H9 (cell line): ENCODE measurements at regions not wholly inside any gene's neighbourhood (a gene's known extent, or its start where the extent isn't known, plus 50 kb on each side); places are given as distances from the start of the nearest gene placed in this dataset.

Source experiments
- DNase-seq: peaks from one replicate; pipeline ENCODE4 v3.0.0-alpha.2; 2017
- H2AFZ ChIP-seq: one replicate; pipeline ENCODE4 v1.6.1; 2013; ENCODE audit warnings: mild to moderate bottlenecking, low read length, control low read depth, moderate library complexity
- H2AK5ac ChIP-seq: 2 replicates; pipeline ENCODE4 v1.6.1; 2013; ENCODE audit warnings: low read length, control low read depth, mixed read lengths; ENCODE audit not compliant: insufficient read length
- H2BK120ac ChIP-seq: one replicate; pipeline ENCODE4 v1.6.1; 2013; ENCODE audit warnings: low read depth, mild to moderate bottlenecking, low read length, control low read depth, inconsistent platforms; ENCODE audit not compliant: poor library complexity, severe bottlenecking
- H2BK12ac ChIP-seq: 2 replicates; pipeline ENCODE4 v1.6.1; 2013; ENCODE audit warnings: low read length, control low read depth, mixed read lengths, low read depth; ENCODE audit not compliant: insufficient read length
- H2BK15ac ChIP-seq: 2 replicates; pipeline ENCODE4 v1.6.1; 2013; ENCODE audit warnings: low read depth, low read length, control low read depth
- H2BK20ac ChIP-seq: one replicate; pipeline ENCODE4 v1.6.1; 2013; ENCODE audit warnings: low read depth, mild to moderate bottlenecking, low read length, control low read depth, inconsistent platforms; ENCODE audit not compliant: poor library complexity, severe bottlenecking
- H2BK5ac ChIP-seq: 2 replicates; pipeline ENCODE4 v1.6.1; 2013; ENCODE audit warnings: low read length, control low read depth, mixed read lengths; ENCODE audit not compliant: insufficient read length
- H3K14ac ChIP-seq: 2 replicates; pipeline ENCODE4 v1.6.1; 2013; ENCODE audit warnings: low read length, control low read depth; ENCODE audit not compliant: insufficient read depth
- H3K18ac ChIP-seq: 2 replicates; pipeline ENCODE4 v1.6.1; 2013; ENCODE audit warnings: low read depth, mild to moderate bottlenecking, mixed read lengths, low read length, control low read depth; ENCODE audit not compliant: insufficient read length
- H3K23ac ChIP-seq: 2 replicates; pipeline ENCODE4 v1.6.1; 2013; ENCODE audit warnings: low read length, control low read depth, mixed read lengths, low read depth; ENCODE audit not compliant: insufficient read length
- H3K23me2 ChIP-seq: 2 replicates; pipeline ENCODE4 v1.6.1; 2013; ENCODE audit warnings: low read depth, mild to moderate bottlenecking, mixed read lengths, low read length, control low read depth; ENCODE audit not compliant: insufficient read length, poor library complexity, severe bottlenecking
- H3K27ac ChIP-seq: 2 replicates; pipeline ENCODE4 v1.5.1; 2013; ENCODE audit warnings: low read length, control low read depth, mixed read lengths, low read depth; ENCODE audit not compliant: insufficient read length
- H3K27me3 ChIP-seq: 2 replicates; pipeline ENCODE4 v1.6.1; 2013; ENCODE audit warnings: low read length, control low read depth, inconsistent platforms; ENCODE audit not compliant: insufficient read depth
- H3K4ac ChIP-seq: 2 replicates; pipeline ENCODE4 v1.6.1; 2013; ENCODE audit warnings: low read depth, mild to moderate bottlenecking, control low read depth, inconsistent platforms, low read length, moderate library complexity
- H3K4me1 ChIP-seq: 2 replicates; pipeline ENCODE4 v1.6.1; 2013; ENCODE audit warnings: low read length, control low read depth, inconsistent platforms; ENCODE audit not compliant: insufficient read depth
- H3K4me2 ChIP-seq: 2 replicates; pipeline ENCODE4 v1.6.1; 2013; ENCODE audit warnings: low read length, control low read depth, mixed read lengths; ENCODE audit not compliant: insufficient read length, insufficient read depth
- H3K56ac ChIP-seq: 2 replicates; pipeline ENCODE4 v1.6.1; 2013; ENCODE audit warnings: low read depth, mild to moderate bottlenecking, mixed read lengths, low read length, control low read depth; ENCODE audit not compliant: insufficient read length
- H3K79me1 ChIP-seq: 2 replicates; pipeline ENCODE4 v1.6.1; 2013; ENCODE audit warnings: low read depth, mild to moderate bottlenecking, moderate library complexity, low read length, control low read depth, inconsistent platforms; ENCODE audit not compliant: insufficient read depth, poor library complexity, severe bottlenecking
- H3K79me2 ChIP-seq: 2 replicates; pipeline ENCODE4 v1.6.1; 2013; ENCODE audit warnings: low read length, control low read depth, inconsistent platforms; ENCODE audit not compliant: insufficient read depth
- H3K9ac ChIP-seq: 2 replicates; pipeline ENCODE4 v1.6.1; 2013; ENCODE audit warnings: low read length, control low read depth, mixed read lengths; ENCODE audit not compliant: insufficient read length; ENCODE audit errors: extremely low read depth
- H3K9me3 ChIP-seq: one replicate; pipeline ENCODE4 v1.6.1; 2013; ENCODE audit warnings: low read depth, low read length, inconsistent platforms; ENCODE audit not compliant: control insufficient read depth
- H3T11ph ChIP-seq: one replicate; pipeline ENCODE4 v1.6.1; 2013; ENCODE audit warnings: mild to moderate bottlenecking, low read length, control low read depth, inconsistent platforms
- H4K20me1 ChIP-seq: one replicate; pipeline ENCODE4 v1.6.1; 2013; ENCODE audit not compliant: control insufficient read depth, insufficient read length, insufficient read depth
- H4K5ac ChIP-seq: 2 replicates; pipeline ENCODE4 v1.6.1; 2013; ENCODE audit warnings: low read depth, mild to moderate bottlenecking, mixed read lengths, low read length, control low read depth; ENCODE audit not compliant: insufficient read length
- H4K8ac ChIP-seq: replicated peaks from 2 replicates; pipeline ENCODE4 v1.6.1; 2013; ENCODE audit warnings: low read length, control low read depth, mixed read lengths, low read depth; ENCODE audit not compliant: insufficient read length
- H4K91ac ChIP-seq: 2 replicates; pipeline ENCODE4 v1.6.1; 2013; ENCODE audit warnings: low read depth, mild to moderate bottlenecking, moderate library complexity, mixed read lengths, low read length, control low read depth; ENCODE audit not compliant: insufficient read length
- H3K27ac Mint-ChIP-seq, 3 experiments: 2 replicates in 2 of 3; 3 replicates in 1 of 3; pipeline ENCODE4 v1.8.0; 2020 to 2021; ENCODE audit warnings: mixed read lengths in 3 of 3, mild to moderate bottlenecking in 1 of 3, moderate library complexity in 1 of 3
- H3K27me3 Mint-ChIP-seq: 2 replicates; pipeline ENCODE4 v1.8.0; 2021; ENCODE audit warnings: low read depth, mild to moderate bottlenecking, moderate library complexity, mixed read lengths
- H3K36me3 Mint-ChIP-seq, 3 experiments: 2 replicates in 2 of 3; 3 replicates in 1 of 3; pipeline ENCODE4 v1.8.0; 2020 to 2021; ENCODE audit warnings: low read depth in 3 of 3, mixed read lengths in 3 of 3; ENCODE audit not compliant: insufficient read depth in 1 of 3
- H3K4me1 Mint-ChIP-seq, 2 experiments: 2 replicates each; pipeline ENCODE4 v1.8.0; 2020; ENCODE audit warnings: mixed read lengths in 2 of 2
- H3K4me3 Mint-ChIP-seq, 2 experiments: 2 replicates in 1 of 2; 3 replicates in 1 of 2; pipeline ENCODE4 v1.8.0; 2020 to 2021; ENCODE audit warnings: mild to moderate bottlenecking in 2 of 2, mixed read lengths in 2 of 2, moderate library complexity in 1 of 2
- H3K9me3 Mint-ChIP-seq, 2 experiments: 2 replicates in 1 of 2; 3 replicates in 1 of 2; pipeline ENCODE4 v1.8.0; 2020; ENCODE audit warnings: mild to moderate bottlenecking in 2 of 2, mixed read lengths in 2 of 2, moderate library complexity in 1 of 2
- CTCF ChIP-seq: fragments of 200-600 bp; sonication (generic); conservative IDR thresholded peaks from 3 replicates; pipeline ENCODE4 v1.8.0; 2021; ENCODE audit warnings: antibody characterized with exemption, mild to moderate bottlenecking
- WGBS: extraction: QIAGEN DNeasy Blood & Tissue Kit; methylation state at CpG from one replicate; pipeline ENCODE4 v1.1.7; 2013; ENCODE audit warnings: missing lambda C conversion rate, low lambda C conversion rate, mixed read lengths; ENCODE audit not compliant: insufficient read length; ENCODE audit errors: extremely low coverage; 5-methylcytosine and 5-hydroxymethylcytosine counted together

GRCh38 chr2:62348700-62349099, 152.8 kb downstream of the B3GNT2 start:
- no peaks in the 10 kb centered on the region; the same call in 1 of the 2 replicates for H3K27me3 Mint-ChIP-seq
- no peak overlapping the region for H3K4me3 Mint-ChIP-seq
- no peak overlapping the region for H2BK12ac ChIP-seq
- H3K9me3 ChIP-seq, result no peaks in the 10 kb centered on the region
- H3K36me3 Mint-ChIP-seq, result peaks cover 13 to 20% (median 18%) of the 10 kb centered on the region in 3 experiments; a peak in 6 of 7 replicates
- no peak overlapping the region for H3K18ac ChIP-seq
- H4K8ac ChIP-seq, result no peak overlapping the region
- H2BK5ac ChIP-seq, result no peak overlapping the region
- no peak overlapping the region for H3K9ac ChIP-seq
- H3K27me3 ChIP-seq, result no peaks in the 10 kb centered on the region
- H3K27ac ChIP-seq, result no peak overlapping the region
- no peak overlapping the region for H3K14ac ChIP-seq
- H3K23ac ChIP-seq, result no peak overlapping the region
- no peaks in the 10 kb centered on the region for H3K79me1 ChIP-seq
- no peaks in the 10 kb centered on the region for H4K20me1 ChIP-seq
- H3K4me1 ChIP-seq, result peaks cover 3% of the 10 kb centered on the region; the same call in 1 of the 2 replicates
- no peak overlapping the region for H2BK120ac ChIP-seq
- no peak overlapping the region for H3K4ac ChIP-seq
- H4K91ac ChIP-seq, result no peak overlapping the region
- H3T11ph ChIP-seq, result no peak overlapping the region
- H4K5ac ChIP-seq, result no peak overlapping the region
- no peak for DNase-seq
- H2BK15ac ChIP-seq, result no peak overlapping the region
- H3K4me1 Mint-ChIP-seq, result peaks cover 27 to 40% of the 10 kb centered on the region in 2 experiments
- no peak overlapping the region for H2AK5ac ChIP-seq
- no peak for TF ChIP-seq CTCF
- no peak overlapping the region for H2BK20ac ChIP-seq
- no peak overlapping the region for H2AFZ ChIP-seq
- H3K27ac Mint-ChIP-seq, result peak overlapping the region in 2 of 3 experiments; percentile 22 to 35; a peak in 2 of 7 replicates
- no peak overlapping the region for H3K56ac ChIP-seq
- no CpG with 5 or more reads among the region's 1 CpG for WGBS
- H3K23me2 ChIP-seq, result no peaks in the 10 kb centered on the region
- H3K4me2 ChIP-seq, result no peak overlapping the region
- no peaks in the 10 kb centered on the region for H3K79me2 ChIP-seq
- H3K9me3 Mint-ChIP-seq, result peaks cover 16 to 23% of the 10 kb centered on the region in 2 experiments
